HFF-Myc (cell line): ENCODE measurements at regions not wholly inside any gene's neighbourhood (a gene's known extent, or its start where the extent isn't known, plus 50 kb on each side); places are given as distances from the start of the nearest gene placed in this dataset.

ENCODE experiments used
- DNase-seq: peaks from one replicate; pipeline ENCODE4 v3.0.0-alpha.2; 2011; ENCODE audit warnings: low read depth; ENCODE audit errors: extremely low read depth
- H3K4me3 ChIP-seq: replicated peaks from 2 replicates; pipeline ENCODE4 v1.5.1; 2011; ENCODE audit warnings: low read depth, mild to moderate bottlenecking, control low read depth, low read length
- CTCF ChIP-seq: IDR thresholded peaks from 2 replicates; pipeline ENCODE4 v1.5.1; 2012; ENCODE audit warnings: mild to moderate bottlenecking, low read depth, low read length, control low read depth; ENCODE audit errors: missing control alignments

GRCh38 chr10:100688201-100688600 is 57.2 kb upstream of the PAX2 start:
- DNase-seq, result no peak
- no peak overlapping the region for H3K4me3 ChIP-seq
- TF ChIP-seq CTCF, result no peak

- no peak for TF ChIP-seq CTCF
- no peak for DNase-seq
- H3K4me3 ChIP-seq, result no peak overlapping the region
These were observed 51.6 kb upstream of the PAX2 start for GRCh38 chr10:100693821-100694220.
